Sigmoid colon (tissue), 3 donors: ENCODE measurements at regions not wholly inside any gene's neighbourhood (a gene's known extent, or its start where the extent isn't known, plus 50 kb on each side); places are given as distances from the start of the nearest gene placed in this dataset.

Experiments
- CTCF ChIP-seq, 4 experiments: fragments of 450-650 bp in 3 of 4; fragments of 200-600 bp in 1 of 4; IDR thresholded peaks; one replicate each; pipeline ENCODE4 v1.5.1; 2016 to 2019; ENCODE audit warnings: antibody characterized with exemption in 4 of 4, mild to moderate bottlenecking in 3 of 4, moderate library complexity in 2 of 4
- POLR2A ChIP-seq, 2 donors: fragments of 450-650 bp; IDR thresholded peaks; one replicate each; pipeline ENCODE4 v1.6.1; 2016; ENCODE audit warnings: antibody characterized with exemption in 2 of 2, mild to moderate bottlenecking in 2 of 2, moderate library complexity in 2 of 2

DNA sequence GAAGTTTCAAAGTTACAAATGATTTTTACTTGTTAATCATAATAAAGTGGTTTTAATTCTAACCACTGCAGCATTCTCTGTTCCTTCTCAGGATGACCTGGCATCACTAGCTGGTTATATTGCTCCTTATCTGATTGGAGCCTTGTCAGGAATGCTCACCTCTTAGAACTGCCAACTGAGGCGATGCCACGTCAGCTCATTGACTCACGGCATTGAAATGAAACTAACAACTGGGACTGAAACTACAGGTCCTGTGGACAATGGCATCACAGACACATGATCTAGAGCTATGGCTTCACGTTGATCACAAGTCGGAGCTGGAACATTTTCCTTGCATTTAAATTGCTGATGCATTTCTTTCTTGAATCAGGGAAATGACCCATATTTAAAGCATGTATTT, 54.9 kb upstream of the MAP2 start:
- TF ChIP-seq CTCF (IDR thresholded peaks at IDR 0.05) (no peak), POLR2A (IDR thresholded peaks at IDR 0.05) (no peak)
